Amygdala (tissue), 56 donors: ENCODE measurements at regions not wholly inside any gene's neighbourhood (a gene's known extent, or its start where the extent isn't known, plus 50 kb on each side); places are given as distances from the start of the nearest gene placed in this dataset.
"Not testable (repeated sequence)": the region's sequence is repeated elsewhere in the genome, so short reads cannot be mapped to it uniquely, and the experiment has no call there.

Source experiments
- DNase-seq, 56 donors: peaks; one replicate each; lab custom pipeline; 2025; lab: John Stamatoyannopoulos, UW

GRCh38 chr6:106751501-106752252 lies 122.3 kb downstream of the QRSL1 start:
- no peak for DNase-seq

GRCh38 chr6:106750946-106751345 lies 121.6 kb downstream of the QRSL1 start:
- no peak for DNase-seq

GRCh38 chr6:106750142-106750918 lies 121.0 kb downstream of the QRSL1 start:
- DNase-seq: no peak

- no peak for DNase-seq
Measured at GRCh38 chr6:106749609-106750008, 120.2 kb downstream of the QRSL1 start.

- no peak for DNase-seq
Measured at GRCh38 chr6:106748547-106749207, 119.3 kb downstream of the QRSL1 start.

- DNase-seq: no peak
Measured at GRCh38 chr6:106747139-106747538, 117.8 kb downstream of the QRSL1 start.

- no peak for DNase-seq
Measured at GRCh38 chr6:106746652-106747051, 117.3 kb downstream of the QRSL1 start.

GRCh38 chr6:106745824-106746582 lies 116.6 kb downstream of the QRSL1 start:
- DNase-seq: no peak

GRCh38 chr6:106745197-106745770 lies 115.9 kb downstream of the QRSL1 start:
- no peak for DNase-seq

GRCh38 chr6:106744781-106745180 lies 115.4 kb downstream of the QRSL1 start:
- no peak for DNase-seq

GRCh38 chr6:106744029-106744428 lies 114.7 kb downstream of the QRSL1 start:
- not testable (repeated sequence) for DNase-seq

GRCh38 chr6:106743612-106744011 lies 114.2 kb downstream of the QRSL1 start:
- no peak for DNase-seq

- no peak for DNase-seq
Measured at GRCh38 chr6:106740287-106740686, 110.9 kb downstream of the QRSL1 start.

GRCh38 chr6:106739387-106739786 lies 110.0 kb downstream of the QRSL1 start:
- peak in 40 of 56 donors; percentile 3 to 75 (median 28) for DNase-seq

- no peak for DNase-seq
Measured at GRCh38 chr6:106736502-106736901, 107.1 kb downstream of the QRSL1 start.

- no peak for DNase-seq
Measured at GRCh38 chr6:106735828-106736227, 106.5 kb downstream of the QRSL1 start.

GRCh38 chr6:106735136-106735633 lies 105.8 kb downstream of the QRSL1 start:
- no peak for DNase-seq

- DNase-seq: no peak
Measured at GRCh38 chr6:106733386-106733785, 104.0 kb downstream of the QRSL1 start.

- DNase-seq: no peak
Measured at GRCh38 chr6:106732376-106732940, 103.1 kb downstream of the QRSL1 start.

- no peak for DNase-seq
Measured at GRCh38 chr6:106731843-106732160, 102.4 kb downstream of the QRSL1 start.
